NCI-H2227 treated with DMSO at 0.1 percent for 48 hours (cell line): ENCODE measurements at regions not wholly inside any gene's neighbourhood (a gene's known extent, or its start where the extent isn't known, plus 50 kb on each side); places are given as distances from the start of the nearest gene placed in this dataset.

Experiments
- DNase-seq: peaks from one replicate; lab custom pipeline; 2025; lab: John Stamatoyannopoulos, UW

GRCh38 chr2:45178854-45179253 lies 169.6 kb upstream of the SIX2 start:
- DNase-seq, result no peak

DNA sequence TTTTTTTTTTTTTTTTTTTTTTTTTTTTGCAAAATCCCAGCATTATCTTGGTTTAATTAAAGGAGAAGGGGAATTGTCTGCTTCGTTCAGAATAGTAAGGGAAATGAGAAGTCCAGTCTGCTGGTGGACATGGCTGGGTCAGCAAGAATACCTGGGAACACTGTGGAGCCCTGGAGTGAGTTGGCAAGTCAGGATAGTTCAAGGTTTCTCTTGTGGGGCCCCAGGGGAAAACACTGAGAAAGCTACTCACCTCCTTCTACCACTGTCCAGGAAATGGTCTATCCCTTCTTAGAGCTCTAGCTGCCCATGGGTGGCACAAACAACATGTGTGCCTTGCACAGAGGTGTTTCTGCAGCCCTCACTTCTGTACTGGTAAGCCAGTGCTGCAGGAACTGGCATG lies 169.1 kb upstream of the SIX2 start:
- DNase-seq, result no peak

- DNase-seq, result no peak
Observed at GRCh38 chr2:45177870-45178269, 168.6 kb upstream of the SIX2 start.

DNA sequence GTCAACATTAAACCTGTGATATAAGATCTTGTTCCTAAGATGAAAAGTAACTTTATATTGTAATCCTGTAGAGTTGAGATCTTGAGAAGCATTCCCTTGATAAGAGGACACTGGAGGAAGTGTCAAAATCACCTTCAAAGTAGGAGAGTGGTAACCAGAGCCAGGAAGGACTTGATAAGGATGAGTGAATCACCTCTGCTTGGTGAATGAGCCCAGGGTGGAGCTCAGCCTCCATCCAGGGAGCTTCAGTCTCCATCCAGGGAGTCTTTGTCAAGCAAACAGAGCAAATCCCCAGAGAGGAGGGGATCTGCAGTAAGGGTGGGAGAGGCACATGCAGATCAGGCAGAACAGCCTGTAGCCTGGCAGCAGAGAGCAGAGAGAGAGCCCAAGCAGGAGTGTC lies 167.1 kb upstream of the SIX2 start:
- DNase-seq, result no peak

DNA sequence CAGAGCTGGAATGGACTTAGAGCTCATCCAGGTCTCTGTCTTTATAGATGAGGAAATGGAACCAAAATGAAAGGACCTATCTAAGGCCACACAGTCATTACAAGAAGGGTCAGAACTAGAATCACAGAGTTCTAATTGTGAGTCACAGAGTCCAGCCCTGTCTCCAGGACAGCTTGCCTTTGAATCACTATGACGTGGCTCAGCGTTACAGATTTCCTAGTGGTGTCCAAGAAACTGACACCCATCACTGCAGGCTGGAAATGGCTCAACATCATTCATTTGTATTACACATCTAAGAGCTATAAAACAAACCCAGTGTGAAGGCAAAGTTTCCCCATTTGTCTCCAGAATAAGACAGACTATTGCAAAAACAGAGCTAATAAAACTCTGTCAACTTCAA lies 164.3 kb upstream of the SIX2 start:
- no peak for DNase-seq

- DNase-seq, result no peak
Observed at GRCh38 chr2:45172760-45173392, 163.6 kb upstream of the SIX2 start.

- DNase-seq, result no peak
Observed at GRCh38 chr2:45172142-45172541, 162.9 kb upstream of the SIX2 start.

DNA sequence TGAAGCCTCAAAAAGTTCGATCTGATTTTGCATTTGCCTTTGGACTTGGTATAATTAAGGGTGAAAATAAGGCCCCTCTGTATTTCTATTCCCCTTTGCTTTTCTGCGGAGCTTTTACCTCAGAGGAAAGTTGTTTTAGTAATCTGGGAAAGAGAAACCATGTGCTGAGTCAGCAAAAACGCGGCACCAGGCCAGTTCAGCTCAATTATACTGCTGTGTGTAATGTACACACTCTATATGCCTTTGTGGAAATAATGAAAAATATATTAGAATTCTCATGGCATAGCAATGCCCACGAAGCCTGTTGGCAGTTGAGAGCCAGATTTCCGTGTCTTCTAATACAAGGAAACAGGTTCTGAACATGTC lies 161.9 kb upstream of the SIX2 start:
- DNase-seq, result no peak

DNA sequence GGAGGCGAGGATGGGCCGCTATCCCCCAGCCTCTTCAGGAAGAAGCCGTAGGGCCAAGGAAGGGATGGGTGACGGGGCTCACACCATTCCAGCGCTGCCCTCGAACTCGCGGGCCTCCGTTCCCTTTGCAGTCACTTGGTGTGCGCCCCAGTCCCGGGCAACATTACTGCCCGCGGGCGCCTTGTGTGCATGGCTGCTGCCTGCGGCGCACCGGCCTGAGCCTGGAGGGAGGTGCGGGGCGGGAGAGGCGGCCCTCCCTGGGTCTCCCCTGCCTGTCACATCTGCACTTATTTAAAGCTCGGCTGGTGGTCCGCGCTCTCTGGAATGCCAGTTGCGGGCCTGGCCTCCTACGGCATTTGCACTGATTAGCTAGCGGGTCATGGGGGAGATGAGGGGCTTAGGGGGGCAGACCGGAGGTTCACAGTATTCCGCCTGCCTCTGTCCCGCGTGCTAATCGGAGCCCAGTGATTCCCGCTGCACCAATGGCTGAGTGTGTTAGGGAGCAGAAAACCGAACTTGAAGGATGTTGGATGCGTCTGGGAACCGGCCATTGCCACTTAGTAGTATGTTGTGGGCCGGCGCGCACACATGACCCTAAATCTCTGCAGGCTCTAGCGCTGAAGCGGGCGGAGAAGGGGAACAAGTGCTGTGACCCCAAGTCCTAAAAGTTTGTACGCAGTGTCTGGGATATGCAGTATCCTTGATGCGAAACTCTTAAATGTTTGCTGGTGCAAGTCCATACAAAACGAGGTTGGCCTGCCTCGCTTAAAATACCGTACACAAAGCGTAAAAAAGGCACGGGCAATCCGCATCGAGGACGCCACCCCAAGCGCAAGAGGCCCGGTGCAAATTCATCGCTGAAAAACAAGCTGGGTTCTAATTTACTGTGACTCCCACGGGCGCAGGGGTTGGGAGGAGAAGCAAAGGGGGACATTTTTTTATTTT lies 161.2 kb upstream of the SIX2 start:
- no peak for DNase-seq

DNA sequence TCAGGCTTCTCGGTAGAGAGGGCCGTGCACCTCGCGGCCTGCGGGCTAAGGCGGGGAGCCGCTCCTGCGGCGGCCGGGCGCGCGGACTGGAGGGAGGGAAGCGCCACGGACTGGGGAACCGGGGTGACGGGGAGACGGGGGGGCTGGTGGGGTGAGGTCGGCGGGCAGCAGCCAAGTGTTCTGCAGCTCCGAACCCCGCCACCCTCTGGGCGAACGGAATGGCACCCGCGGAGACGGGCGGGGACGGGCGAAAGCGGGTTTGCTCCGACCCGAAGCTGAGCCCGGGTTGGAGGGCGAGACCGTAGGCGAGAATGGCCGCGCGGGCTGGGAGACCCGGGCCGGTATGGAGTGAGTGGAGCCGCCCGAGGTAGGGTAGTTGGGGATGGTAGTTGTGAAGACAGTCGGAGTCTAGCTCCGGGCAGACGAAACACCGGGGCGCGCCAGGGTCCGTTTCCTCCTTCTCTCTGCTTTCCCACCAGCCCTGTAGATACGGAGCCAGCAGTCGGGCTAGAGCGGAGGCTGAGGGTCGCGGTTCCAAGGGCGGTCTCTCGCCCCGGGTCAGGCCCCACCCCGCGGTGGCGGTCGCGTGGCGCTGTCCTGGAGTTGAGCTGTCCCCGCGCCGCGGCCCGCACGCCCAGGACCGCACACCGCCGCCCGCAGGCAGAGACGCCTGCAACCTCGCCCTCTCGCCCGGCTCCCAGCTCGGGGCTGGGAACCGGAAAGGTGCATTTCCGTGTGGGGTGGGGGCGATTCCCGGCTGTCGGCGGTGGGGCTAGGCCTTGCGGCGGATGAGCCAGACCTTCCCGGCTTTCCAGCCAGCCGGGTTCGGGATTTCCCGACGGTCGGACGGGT lies 160.3 kb upstream of the SIX2 start:
- no peak for DNase-seq

GRCh38 chr2:45168711-45169338 lies 159.6 kb upstream of the SIX2 start:
- peak; percentile 22 for DNase-seq

GRCh38 chr2:45167920-45168629 lies 158.8 kb upstream of the SIX2 start:
- DNase-seq, result no peak

DNA sequence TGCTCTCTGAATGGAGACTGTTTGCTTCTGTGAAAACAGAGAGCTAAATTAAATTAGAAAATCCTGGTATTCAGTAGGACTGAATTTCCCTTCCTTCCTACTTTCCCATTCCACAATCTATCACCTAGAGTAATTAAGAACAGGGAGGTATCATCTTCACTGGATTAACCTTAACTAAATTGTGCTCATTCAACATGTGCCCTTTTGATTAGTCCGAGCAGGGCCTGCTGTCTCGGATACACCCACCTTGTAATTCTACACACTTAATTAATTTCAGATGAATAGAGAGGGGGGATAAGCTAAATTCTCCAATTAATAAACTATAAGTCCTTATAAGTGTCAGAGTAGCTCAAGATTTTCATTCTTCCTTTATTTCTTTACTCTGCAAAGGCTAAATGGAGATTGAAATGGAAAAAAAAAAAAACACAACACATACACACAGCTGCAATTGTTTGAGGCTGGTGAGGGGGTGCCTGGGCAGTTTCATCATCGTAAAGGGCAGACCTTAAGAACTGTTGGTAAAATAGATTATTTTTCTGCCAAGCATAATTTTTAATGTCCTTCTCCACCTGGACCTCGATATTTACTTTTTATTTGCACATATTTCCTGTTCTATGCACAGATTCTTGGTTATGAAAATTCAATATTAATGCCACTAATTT lies 157.1 kb upstream of the SIX2 start:
- DNase-seq, result no peak

GRCh38 chr2:45162711-45163110 lies 153.5 kb upstream of the SIX2 start:
- no peak for DNase-seq

GRCh38 chr2:45156605-45157004 lies 147.4 kb upstream of the SIX2 start:
- no peak for DNase-seq

DNA sequence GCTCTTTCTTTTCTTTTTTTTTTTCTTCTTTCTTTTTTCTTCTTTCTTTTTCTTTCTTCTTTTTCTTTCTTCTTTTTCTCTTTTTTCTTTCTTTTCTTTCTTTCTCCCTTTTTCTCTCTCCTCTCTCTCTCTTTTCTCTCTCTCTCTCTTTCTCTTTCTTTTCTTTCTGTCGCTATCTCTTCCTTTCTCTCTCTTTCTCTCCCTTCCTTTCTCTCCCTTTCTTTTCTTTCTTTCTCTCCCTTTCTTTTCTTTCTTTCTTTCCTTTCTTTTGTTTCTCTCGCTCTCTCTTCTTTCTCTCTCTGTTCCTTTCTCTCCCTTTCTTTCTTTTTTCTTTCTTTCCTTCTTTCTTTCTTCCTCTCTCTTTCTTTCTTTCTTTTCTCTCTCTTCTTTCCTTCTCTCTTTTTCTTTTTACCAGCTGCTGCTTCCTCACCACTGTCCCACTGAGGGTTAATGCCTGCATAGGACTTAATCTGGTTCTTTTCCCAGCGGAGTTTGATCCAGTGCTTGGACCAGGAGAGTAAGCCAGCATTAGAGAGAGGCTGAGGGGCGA lies 145.4 kb upstream of the SIX2 start:
- no peak for DNase-seq

DNA sequence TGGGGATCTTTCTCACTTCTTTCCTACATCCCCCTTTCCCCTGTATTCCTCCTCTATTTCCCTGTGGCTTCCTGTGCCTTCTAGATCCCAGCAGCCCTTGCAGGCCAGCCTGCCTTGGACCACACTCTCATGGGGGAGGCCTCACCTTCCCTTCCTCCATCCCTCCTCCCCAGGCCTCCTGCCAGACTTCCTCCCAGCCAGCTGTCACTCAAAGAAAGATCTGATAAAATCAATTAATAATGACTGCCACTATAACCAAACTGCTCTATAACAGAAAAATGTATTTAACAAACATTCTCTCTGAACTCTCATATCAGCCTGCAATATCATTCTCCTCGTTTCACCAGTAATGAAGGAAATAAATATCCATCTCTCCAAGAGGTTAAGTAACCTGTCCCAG lies 144.9 kb upstream of the SIX2 start:
- DNase-seq, result no peak

DNA sequence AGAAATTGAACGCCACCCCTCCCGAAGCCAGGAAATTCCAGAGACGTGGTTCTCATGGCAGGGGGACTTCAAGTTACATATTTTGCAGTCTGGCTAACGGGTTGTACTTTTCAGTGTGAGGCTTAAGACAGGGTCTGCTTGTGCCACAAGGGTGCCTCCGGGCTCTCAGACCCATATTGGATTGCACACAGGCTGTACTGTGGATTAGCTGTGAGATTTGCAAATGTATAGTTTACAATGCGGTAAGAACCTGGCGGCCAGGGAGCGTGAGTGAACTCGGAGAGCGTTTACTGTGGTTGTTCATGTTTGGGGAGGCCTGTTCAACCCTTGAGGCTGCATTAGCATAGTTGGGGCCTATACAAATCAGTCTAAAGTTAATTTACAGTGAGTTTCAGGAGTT lies 143.9 kb upstream of the SIX2 start:
- DNase-seq, result no peak

DNA sequence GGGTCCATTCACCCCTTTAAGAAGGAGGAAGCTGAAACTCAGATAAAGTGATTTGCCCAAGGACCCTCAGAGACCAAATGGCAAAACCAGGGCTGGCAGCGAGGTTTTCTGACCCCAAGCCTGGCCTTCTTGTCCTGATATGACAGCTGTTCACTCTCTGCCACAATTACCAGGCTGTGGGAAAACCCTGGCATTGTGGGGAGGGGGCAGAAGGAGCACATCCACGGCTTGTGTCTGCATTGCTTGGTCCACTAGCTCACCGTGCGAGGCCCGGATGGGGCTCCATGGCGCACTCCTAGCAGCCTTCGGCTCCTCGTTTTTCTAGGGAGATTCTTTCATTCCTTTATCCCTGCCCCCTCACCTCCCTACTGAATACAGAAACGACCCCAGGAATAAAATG lies 143.4 kb upstream of the SIX2 start:
- DNase-seq, result no peak

DNA sequence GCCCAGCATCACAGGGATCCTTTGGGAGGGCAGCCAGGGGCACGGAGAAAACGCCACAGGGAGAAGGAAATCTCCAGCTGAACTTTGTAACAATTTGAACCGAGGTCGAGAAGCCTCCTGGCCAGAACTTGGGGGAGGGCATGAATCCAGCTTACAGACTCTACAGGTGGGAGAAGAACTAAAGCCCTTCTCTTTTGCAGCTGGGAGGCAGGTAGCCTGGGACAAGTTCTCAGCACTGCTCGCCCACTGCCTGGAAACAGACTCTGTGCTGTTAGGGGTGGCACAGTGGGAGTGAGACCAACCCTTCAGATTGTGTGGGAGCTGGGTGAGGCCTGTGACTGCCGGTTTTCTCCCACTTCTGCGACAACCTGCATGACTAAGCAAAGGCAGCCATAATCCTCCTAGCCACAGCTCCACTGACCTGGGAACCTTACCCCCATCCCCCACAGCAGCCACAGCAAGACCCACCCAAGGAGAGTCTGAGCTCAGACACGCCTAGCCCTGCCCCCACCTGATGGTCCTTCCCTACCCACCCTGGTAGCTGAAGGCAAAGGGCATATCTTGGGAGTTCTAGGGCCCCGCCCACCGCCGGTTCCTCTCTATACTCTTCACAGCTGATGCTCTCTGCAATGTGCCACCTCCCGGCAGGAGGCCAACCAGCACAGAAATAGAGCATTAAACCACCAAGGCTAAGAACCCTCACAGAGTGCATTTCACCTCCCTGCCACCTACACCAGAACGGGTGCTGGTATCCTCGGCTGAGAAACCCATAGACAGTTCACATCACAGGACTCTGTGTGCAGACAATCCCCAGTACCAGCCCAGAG lies 136.0 kb upstream of the SIX2 start:
- DNase-seq, result no peak
